ENCODE measurements at regions not wholly inside any gene's neighbourhood (a gene's known extent, or its start where the extent isn't known, plus 50 kb on each side); places are given as distances from the start of the nearest gene placed in this dataset.
A peak's percentile ranks its signal among the peaks of the same experiment; 100 is the strongest.
"Not testable (repeated sequence)": the region's sequence is repeated elsewhere in the genome, so short reads cannot be mapped to it uniquely, and the experiment has no call there.

DNA sequence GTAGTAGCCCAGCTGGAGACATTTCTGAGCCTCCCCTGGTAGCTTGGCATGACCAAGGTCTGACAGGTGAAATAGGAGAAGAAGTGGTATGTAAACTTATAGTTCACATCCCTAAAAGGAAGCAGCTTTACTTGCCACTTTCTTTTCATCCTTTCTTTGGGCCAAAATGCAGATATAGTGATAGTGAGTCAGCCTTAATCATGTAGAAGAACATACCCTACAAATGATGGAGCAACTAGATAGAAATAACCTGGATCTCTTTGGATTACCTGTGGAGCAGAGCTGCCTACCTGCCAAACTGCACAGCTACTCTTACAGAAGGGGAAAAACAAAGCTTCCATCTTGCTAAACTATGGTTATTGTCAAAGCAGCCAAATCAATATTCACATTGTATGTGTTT lies 106.7 kb upstream of the LCORL start:
- no peak overlapping the region for H3K27ac ChIP-seq (ENCODE audit: low read depth in 2 of 2, low read length in 2 of 2)
- H3K9me3 ChIP-seq (ENCODE audit: control insufficient read depth in 2 of 2, low read length in 2 of 2): no peaks in the 10 kb centered on the region
- no peaks in the 10 kb centered on the region for H3K27me3 ChIP-seq (ENCODE audit: control insufficient read depth in 2 of 2, insufficient read depth in 2 of 2, low read length in 2 of 2)
- H3K9ac ChIP-seq (ENCODE audit: low read depth in 1 of 2, low read length in 2 of 2): no peak overlapping the region
- H3K4me1 ChIP-seq (ENCODE audit: control insufficient read depth in 2 of 2, insufficient read depth in 2 of 2, low read length in 2 of 2): no peaks in the 10 kb centered on the region
- H3K36me3 ChIP-seq (ENCODE audit: control insufficient read depth in 2 of 2, insufficient read depth in 2 of 2, low read length in 2 of 2): no peaks in the 10 kb centered on the region
- no peak overlapping the region for H3K4me3 ChIP-seq (ENCODE audit: low read length in 2 of 2)

DNA sequence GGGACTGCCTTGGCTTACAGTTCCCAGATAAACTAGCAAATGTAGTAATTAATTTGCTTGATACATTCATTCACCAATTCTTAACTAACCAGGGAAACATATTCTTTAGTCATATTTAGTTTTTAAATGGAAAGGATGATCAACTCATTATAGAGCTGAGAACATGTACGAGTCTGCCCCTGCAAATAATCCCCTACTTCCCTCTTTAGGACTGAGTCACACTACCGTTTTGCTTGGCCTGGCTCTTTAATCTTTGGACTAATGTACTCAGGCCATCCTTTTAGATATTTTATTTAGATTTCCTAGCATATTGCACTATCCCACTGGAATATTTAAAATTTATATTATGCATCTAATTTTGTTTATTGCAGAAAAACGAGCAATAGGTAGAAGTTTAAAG lies 105.5 kb upstream of the LCORL start:
- no peak overlapping the region for H3K9ac ChIP-seq (ENCODE audit: low read depth in 1 of 2, low read length in 2 of 2)
- no peak overlapping the region for H3K27ac ChIP-seq (ENCODE audit: low read depth in 2 of 2, low read length in 2 of 2)
- no peak overlapping the region for H3K4me3 ChIP-seq (ENCODE audit: low read length in 2 of 2)
- no peaks in the 10 kb centered on the region for H3K4me1 ChIP-seq (ENCODE audit: control insufficient read depth in 2 of 2, insufficient read depth in 2 of 2, low read length in 2 of 2)
- H3K27me3 ChIP-seq (ENCODE audit: control insufficient read depth in 2 of 2, insufficient read depth in 2 of 2, low read length in 2 of 2): no peaks in the 10 kb centered on the region
- no peaks in the 10 kb centered on the region for H3K9me3 ChIP-seq (ENCODE audit: control insufficient read depth in 2 of 2, low read length in 2 of 2)
- no peaks in the 10 kb centered on the region for H3K36me3 ChIP-seq (ENCODE audit: control insufficient read depth in 2 of 2, insufficient read depth in 2 of 2, low read length in 2 of 2)

DNA sequence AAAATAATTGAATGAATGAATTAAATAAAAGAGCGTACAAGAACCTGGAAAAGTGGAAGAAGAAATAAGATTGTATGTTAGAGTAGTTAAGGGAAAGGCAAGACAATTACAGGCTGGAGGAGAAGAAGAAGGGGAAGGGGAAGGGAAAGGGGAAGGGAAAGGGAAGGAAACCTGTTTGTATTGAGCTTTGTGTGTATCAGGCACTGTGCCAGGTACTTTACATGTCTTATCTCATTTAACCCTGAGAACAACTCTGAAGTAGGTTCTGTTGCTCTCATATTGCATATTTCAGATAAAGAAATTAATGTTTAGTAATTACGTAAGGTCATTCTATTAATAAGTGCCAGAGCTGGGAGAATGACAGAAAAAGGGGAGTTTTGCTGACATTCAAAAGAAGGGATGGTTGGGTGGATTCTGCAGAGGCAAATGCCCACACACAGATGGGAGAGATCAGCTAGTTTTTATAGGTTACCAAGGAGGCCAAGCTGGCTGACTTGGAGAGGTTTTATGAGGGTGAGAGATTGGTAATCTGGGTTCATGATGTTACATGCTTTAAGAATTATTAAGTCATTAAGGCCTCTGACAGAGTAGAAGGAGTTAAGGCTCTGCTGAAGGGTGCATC lies 92.3 kb upstream of the LCORL start:
- Histone ChIP-seq H3K4me3 (ENCODE audit: low read length in 2 of 2) (no peak overlapping the region), H3K9ac (ENCODE audit: low read depth in 1 of 2, low read length in 2 of 2) (no peak overlapping the region), H3K4me1 (ENCODE audit: control insufficient read depth in 2 of 2, insufficient read depth in 2 of 2, low read length in 2 of 2) (peaks cover 0 to 3% of the 10 kb centered on the region in 2 donors), H3K36me3 (ENCODE audit: control insufficient read depth in 2 of 2, insufficient read depth in 2 of 2, low read length in 2 of 2) (no peaks in the 10 kb centered on the region), H3K9me3 (ENCODE audit: control insufficient read depth in 2 of 2, low read length in 2 of 2) (no peaks in the 10 kb centered on the region), H3K27ac (ENCODE audit: low read depth in 2 of 2, low read length in 2 of 2) (no peak overlapping the region), H3K27me3 (ENCODE audit: control insufficient read depth in 2 of 2, insufficient read depth in 2 of 2, low read length in 2 of 2) (no peaks in the 10 kb centered on the region)

DNA sequence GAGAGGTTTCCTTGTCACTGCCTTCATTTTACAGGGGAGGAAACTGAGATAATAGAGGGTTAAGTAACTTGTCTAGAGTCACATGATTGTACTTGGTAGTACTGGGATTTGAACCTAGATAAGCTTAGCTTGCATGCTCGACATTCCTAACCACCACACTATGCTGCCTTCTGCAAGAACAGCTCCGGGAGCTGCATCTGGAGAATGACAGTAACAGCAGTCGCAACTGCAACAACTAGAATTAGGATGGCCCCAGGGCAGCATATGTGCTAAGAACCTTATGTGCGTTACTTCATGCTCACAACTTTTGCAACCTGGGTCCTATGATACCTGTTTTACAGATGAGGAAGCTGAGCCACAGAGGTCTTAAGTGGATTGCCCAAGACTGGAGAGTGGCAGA lies 89.5 kb upstream of the LCORL start:
- Histone ChIP-seq H3K27ac (ENCODE audit: low read depth in 2 of 2, low read length in 2 of 2) (no peak overlapping the region), H3K4me1 (ENCODE audit: control insufficient read depth in 2 of 2, insufficient read depth in 2 of 2, low read length in 2 of 2) (peaks cover 11 to 17% of the 10 kb centered on the region in 2 donors), H3K9me3 (ENCODE audit: control insufficient read depth in 2 of 2, low read length in 2 of 2) (no peaks in the 10 kb centered on the region), H3K36me3 (ENCODE audit: control insufficient read depth in 2 of 2, insufficient read depth in 2 of 2, low read length in 2 of 2) (no peaks in the 10 kb centered on the region), H3K27me3 (ENCODE audit: control insufficient read depth in 2 of 2, insufficient read depth in 2 of 2, low read length in 2 of 2) (no peaks in the 10 kb centered on the region), H3K4me3 (ENCODE audit: low read length in 2 of 2) (no peak overlapping the region), H3K9ac (ENCODE audit: low read depth in 1 of 2, low read length in 2 of 2) (no peak overlapping the region)

DNA sequence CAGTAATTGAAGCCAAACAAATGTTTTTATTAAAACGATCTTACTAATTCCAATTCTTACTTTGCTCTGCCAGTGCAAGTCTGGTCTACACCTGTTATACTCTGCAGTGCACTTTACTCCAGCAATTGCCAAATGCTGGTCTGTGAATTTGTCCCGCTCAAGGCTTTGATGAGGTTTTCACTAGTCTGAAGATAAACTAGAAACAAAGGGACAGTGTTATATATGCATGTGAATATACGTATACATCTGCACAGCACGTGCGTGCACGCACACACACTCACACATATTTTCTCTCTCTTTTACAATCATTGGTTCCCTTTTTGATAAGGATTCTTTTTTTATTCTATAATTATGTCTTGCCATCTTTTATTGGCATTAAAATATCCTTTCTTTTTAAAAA lies 88.5 kb upstream of the LCORL start:
- Histone ChIP-seq H3K9ac (ENCODE audit: low read depth in 1 of 2, low read length in 2 of 2) (no peak overlapping the region), H3K36me3 (ENCODE audit: control insufficient read depth in 2 of 2, insufficient read depth in 2 of 2, low read length in 2 of 2) (no peaks in the 10 kb centered on the region), H3K4me1 (ENCODE audit: control insufficient read depth in 2 of 2, insufficient read depth in 2 of 2, low read length in 2 of 2) (peaks cover 12 to 19% of the 10 kb centered on the region in 2 donors), H3K27me3 (ENCODE audit: control insufficient read depth in 2 of 2, insufficient read depth in 2 of 2, low read length in 2 of 2) (no peaks in the 10 kb centered on the region), H3K4me3 (ENCODE audit: low read length in 2 of 2) (no peak overlapping the region), H3K27ac (ENCODE audit: low read depth in 2 of 2, low read length in 2 of 2) (no peak overlapping the region), H3K9me3 (ENCODE audit: control insufficient read depth in 2 of 2, low read length in 2 of 2) (no peaks in the 10 kb centered on the region)

DNA sequence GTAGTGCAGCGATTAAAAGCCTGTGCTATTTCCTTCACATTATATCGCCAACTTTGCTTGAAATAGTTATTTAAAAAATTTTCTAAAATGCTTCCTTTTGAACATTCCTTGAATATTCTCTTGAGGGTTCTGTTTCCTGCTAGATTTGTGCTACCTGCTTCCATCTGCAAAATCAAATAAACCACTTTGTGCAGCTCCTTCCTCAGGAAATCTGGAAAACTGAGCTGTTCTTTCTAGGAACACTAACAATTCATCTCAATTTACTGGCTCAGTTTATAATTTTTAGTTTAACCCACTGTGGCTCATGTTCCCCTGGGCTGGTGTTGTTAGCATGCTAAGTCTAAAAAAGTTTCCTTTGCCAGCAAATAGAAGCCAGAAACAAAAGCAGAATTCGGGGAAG lies 88.1 kb upstream of the LCORL start:
- no peak overlapping the region for H3K4me3 ChIP-seq (ENCODE audit: low read length in 2 of 2)
- H3K36me3 ChIP-seq (ENCODE audit: control insufficient read depth in 2 of 2, insufficient read depth in 2 of 2, low read length in 2 of 2): no peaks in the 10 kb centered on the region
- H3K9me3 ChIP-seq (ENCODE audit: control insufficient read depth in 2 of 2, low read length in 2 of 2): no peaks in the 10 kb centered on the region
- no peak overlapping the region for H3K27ac ChIP-seq (ENCODE audit: low read depth in 2 of 2, low read length in 2 of 2)
- H3K4me1 ChIP-seq (ENCODE audit: control insufficient read depth in 2 of 2, insufficient read depth in 2 of 2, low read length in 2 of 2): peaks cover 12 to 19% of the 10 kb centered on the region in 2 donors
- H3K9ac ChIP-seq (ENCODE audit: low read depth in 1 of 2, low read length in 2 of 2): no peak overlapping the region
- H3K27me3 ChIP-seq (ENCODE audit: control insufficient read depth in 2 of 2, insufficient read depth in 2 of 2, low read length in 2 of 2): no peaks in the 10 kb centered on the region

DNA sequence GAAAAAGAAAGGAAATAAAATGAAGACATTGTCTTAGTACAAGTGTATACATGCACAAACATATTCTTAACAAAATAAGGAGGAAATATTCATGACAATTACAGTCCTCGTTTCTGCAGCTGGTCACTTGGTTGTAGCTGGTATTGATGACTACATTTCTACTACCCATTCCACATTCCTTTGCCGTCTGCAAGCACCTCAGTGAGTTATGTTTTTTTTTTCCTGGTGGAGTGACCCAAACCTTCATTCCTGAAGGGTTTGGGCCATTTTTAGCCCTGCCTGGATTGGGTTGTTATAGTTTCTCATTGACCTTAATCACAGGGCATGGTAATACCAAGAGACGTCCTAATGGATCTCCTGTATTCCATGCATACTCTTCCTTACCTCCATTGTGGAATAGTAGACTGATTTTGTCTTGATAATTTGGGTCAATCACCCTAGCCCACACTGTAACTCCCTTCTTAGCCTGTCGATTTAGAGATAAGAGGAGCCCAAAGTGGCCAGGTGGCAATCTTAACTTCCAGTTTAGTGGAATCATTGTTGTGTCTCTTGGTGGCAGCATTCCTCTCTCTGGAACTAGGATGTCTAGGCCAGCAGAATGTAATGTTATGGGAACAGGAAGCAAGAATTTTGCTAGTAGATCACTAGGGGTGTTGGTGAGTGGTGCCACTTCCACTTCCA lies 86.4 kb upstream of the LCORL start:
- not testable (repeated sequence) for H3K27me3 ChIP-seq (ENCODE audit: control insufficient read depth in 2 of 2, insufficient read depth in 2 of 2, low read length in 2 of 2); H3K27ac ChIP-seq (ENCODE audit: low read depth in 2 of 2, low read length in 2 of 2); H3K4me3 ChIP-seq (ENCODE audit: low read length in 2 of 2); H3K9me3 ChIP-seq (ENCODE audit: control insufficient read depth in 2 of 2, low read length in 2 of 2); H3K36me3 ChIP-seq (ENCODE audit: control insufficient read depth in 2 of 2, insufficient read depth in 2 of 2, low read length in 2 of 2); H3K9ac ChIP-seq (ENCODE audit: low read depth in 1 of 2, low read length in 2 of 2)
- H3K4me1 ChIP-seq (ENCODE audit: control insufficient read depth in 2 of 2, insufficient read depth in 2 of 2, low read length in 2 of 2): peaks cover 12 to 19% of the 10 kb centered on the region in 2 donors

DNA sequence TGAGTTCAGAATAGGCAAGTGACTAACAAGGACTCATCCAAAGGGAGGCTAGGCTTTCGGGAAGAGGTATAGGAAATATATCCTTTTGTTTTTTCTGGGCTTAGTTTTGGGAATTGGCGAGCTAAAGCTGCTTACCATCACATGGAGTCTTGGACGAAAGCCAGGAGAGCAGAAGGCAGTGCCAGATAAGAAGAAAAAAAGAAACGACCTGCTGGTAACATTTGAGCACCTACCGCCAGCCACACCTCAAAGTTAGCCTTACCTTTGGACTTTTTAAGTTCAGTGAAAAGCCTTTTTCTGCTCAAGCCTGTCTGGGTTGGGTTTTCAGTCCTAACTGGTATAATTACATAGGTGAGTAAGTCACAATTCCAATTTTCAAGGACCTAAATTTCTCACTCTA lies 85.1 kb upstream of the LCORL start:
- Histone ChIP-seq H3K36me3 (ENCODE audit: control insufficient read depth in 2 of 2, insufficient read depth in 2 of 2, low read length in 2 of 2) (no peaks in the 10 kb centered on the region), H3K27me3 (ENCODE audit: control insufficient read depth in 2 of 2, insufficient read depth in 2 of 2, low read length in 2 of 2) (no peaks in the 10 kb centered on the region), H3K4me1 (ENCODE audit: control insufficient read depth in 2 of 2, insufficient read depth in 2 of 2, low read length in 2 of 2) (peaks cover 12 to 19% of the 10 kb centered on the region in 2 donors), H3K27ac (ENCODE audit: low read depth in 2 of 2, low read length in 2 of 2) (peak overlapping the region; percentile 77 to 83), H3K4me3 (ENCODE audit: low read length in 2 of 2) (peak overlapping the region in 1 of 2 donors; percentile 51), H3K9me3 (ENCODE audit: control insufficient read depth in 2 of 2, low read length in 2 of 2) (no peaks in the 10 kb centered on the region), H3K9ac (ENCODE audit: low read depth in 1 of 2, low read length in 2 of 2) (no peak overlapping the region)

DNA sequence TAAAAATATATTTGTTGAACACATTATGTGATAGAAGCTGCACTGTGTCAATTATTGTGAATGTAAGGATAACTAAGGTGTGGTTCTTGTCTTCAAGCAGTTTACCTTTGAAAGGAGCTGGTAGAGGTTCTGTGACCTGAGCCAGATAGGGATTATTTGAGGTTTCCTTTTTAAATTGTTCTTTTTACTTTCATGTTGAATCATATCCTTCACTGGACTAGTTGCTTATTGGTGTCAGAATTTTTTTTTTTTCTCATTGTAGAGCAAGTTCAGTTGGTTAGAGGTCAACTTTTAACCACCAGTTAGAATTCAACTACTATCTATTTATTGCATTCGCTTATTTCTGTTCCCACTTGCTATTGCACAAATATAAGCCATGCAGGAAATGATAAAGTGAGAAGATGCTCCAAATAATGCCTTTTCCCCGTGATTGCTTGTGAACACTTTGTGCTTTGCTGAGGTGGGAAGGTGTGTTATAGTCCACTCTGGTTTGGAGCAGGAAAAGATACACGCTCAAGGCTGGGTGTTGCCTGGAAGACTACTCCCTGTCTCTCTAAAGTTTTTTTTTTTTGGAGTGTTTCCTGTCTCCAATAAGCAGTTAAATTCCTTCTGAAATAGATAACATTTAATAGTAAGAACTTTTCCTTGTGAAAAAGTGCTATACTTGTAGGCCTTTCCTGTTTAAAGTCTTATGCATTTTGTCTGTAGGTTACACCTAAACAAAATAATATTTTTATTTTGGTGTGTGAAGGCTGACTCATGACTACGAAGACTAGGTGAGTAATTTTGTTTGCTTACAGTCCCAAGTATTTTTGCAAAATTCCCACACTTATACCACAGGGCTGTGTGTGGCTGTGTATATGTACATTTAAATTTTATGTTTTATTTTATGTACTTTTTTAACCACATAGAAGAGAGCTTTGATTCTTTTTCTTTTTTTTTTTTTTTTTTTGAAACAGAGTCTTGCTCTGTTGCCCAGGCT lies 83.8 kb upstream of the LCORL start:
- Histone ChIP-seq H3K9ac (ENCODE audit: low read depth in 1 of 2, low read length in 2 of 2) (no peak overlapping the region), H3K4me3 (ENCODE audit: low read length in 2 of 2) (no peak overlapping the region), H3K27me3 (ENCODE audit: control insufficient read depth in 2 of 2, insufficient read depth in 2 of 2, low read length in 2 of 2) (no peaks in the 10 kb centered on the region), H3K27ac (ENCODE audit: low read depth in 2 of 2, low read length in 2 of 2) (no peak overlapping the region), H3K4me1 (ENCODE audit: control insufficient read depth in 2 of 2, insufficient read depth in 2 of 2, low read length in 2 of 2) (peaks cover 12 to 19% of the 10 kb centered on the region in 2 donors), H3K36me3 (ENCODE audit: control insufficient read depth in 2 of 2, insufficient read depth in 2 of 2, low read length in 2 of 2) (no peaks in the 10 kb centered on the region), H3K9me3 (ENCODE audit: control insufficient read depth in 2 of 2, low read length in 2 of 2) (no peaks in the 10 kb centered on the region)

Data from mucosa of rectum (tissue), 2 donors.